NCI-H1436 treated with DMSO at 0.1 percent for 48 hours (cell line): ENCODE measurements at regions not wholly inside any gene's neighbourhood (a gene's known extent, or its start where the extent isn't known, plus 50 kb on each side); places are given as distances from the start of the nearest gene placed in this dataset.
"Not testable (repeated sequence)": the region's sequence is repeated elsewhere in the genome, so short reads cannot be mapped to it uniquely, and the experiment has no call there.

Experiments
- DNase-seq: peaks from one replicate; lab custom pipeline; 2025; lab: John Stamatoyannopoulos, UW

GRCh38 chr16:21516705-21517040 is 82.7 kb upstream of the METTL9 start:
- not testable (repeated sequence) for DNase-seq

DNA sequence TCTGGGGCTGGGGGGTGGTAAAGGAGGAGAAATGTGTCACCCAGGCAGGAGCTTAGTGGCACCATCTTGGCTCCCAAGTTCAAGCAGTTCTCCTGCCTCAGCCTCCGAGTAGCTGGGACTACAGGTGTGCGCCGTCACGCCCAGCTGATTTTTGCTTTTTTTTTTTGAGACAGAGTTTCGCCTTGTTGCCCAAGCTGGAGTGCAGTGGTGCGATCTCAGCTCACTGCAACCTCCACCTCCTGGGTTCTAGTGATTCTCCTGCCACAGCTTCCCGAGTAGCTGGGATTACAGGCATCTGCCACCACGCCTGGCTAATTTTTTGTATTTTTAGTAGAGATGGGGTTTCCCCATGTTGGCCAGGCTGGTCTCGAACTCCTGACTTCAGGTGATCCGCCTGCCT is 82.1 kb upstream of the METTL9 start:
- DNase-seq, result not testable (repeated sequence)

GRCh38 chr16:21519361-21520133 is 79.8 kb upstream of the METTL9 start:
- not testable (repeated sequence) for DNase-seq

- peak; percentile 40 for DNase-seq
These were observed 79.0 kb upstream of the METTL9 start for GRCh38 chr16:21520134-21521047.

GRCh38 chr16:21521048-21521389 is 78.4 kb upstream of the METTL9 start:
- DNase-seq, result not testable (repeated sequence)

GRCh38 chr16:21521390-21522143 is 77.8 kb upstream of the METTL9 start:
- DNase-seq, result not testable (repeated sequence)

DNA sequence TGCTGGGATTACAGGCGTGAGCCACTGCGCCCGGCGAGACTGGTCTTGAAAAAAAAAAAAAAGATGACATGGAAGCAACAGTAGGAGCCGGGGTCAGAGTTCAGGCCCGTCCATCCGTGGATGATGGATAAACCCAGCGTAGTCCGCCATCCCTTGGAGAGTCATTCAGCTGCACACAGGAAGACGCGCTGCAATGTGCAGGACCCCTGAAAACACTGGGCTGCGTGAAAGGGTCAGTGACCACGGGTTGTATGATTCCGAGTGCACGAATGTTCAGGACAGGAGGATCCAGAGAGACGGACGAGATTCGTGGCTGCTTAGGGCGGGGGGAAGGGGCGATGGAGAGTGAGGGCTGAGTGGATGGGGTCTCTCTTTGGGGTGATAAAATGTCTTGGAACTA is 76.5 kb upstream of the METTL9 start:
- DNase-seq, result not testable (repeated sequence)

- no peak for DNase-seq
These were observed 75.8 kb upstream of the METTL9 start for GRCh38 chr16:21523411-21524067.

- no peak for DNase-seq
These were observed 75.2 kb upstream of the METTL9 start for GRCh38 chr16:21524068-21524751.

DNA sequence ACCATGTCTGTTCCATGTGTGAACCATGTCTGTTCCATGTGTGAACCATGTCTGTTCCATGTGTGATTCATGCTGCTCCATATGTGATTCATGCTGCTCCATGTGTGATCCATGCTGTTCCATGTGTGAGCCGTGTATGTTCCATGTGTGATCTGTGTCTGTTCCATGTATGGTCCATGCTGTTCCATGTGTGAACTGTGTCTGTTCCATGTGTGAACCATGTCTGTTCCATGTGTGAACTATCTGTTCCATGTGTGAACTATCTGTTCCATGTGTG is 74.7 kb upstream of the METTL9 start:
- DNase-seq, result not testable (repeated sequence)

DNA sequence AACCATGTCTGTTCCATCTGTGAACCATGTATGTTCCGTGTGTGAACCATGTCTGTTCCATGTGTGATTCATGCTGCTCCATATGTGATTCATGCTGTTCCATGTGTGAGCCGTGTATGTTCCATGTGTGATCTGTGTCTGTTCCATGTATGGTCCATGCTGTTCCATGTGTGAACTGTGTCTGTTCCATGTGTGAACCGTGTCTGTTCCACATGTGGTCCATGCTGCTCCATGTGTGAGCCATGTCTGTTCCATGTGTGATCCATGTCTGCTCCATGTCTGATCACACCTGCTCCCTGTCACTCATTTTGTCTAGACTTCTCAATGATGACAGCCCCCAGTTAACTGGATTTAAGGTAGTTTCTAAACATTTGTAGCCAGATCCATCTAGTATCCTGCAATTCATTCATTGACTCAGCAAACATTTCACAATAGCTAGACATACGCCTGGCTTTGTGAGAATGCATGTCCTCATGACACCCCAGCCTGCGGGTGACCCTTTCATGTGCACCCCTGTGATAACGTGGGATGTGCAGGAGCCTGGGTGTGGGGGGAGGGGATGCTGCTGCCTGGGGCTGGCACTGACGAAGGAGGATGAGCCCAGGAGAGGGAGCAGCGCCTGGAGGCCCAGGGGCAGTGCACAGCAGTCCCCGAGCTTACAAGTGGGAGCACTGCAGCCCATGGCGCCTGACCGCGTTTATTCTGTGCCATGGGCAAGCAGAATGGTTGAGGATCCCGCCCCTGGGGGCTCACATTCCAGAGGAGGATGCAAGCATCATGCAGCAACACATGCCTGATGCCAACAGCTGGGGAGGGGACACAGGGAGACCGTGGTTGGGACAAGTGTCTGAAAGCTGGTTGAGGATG is 74.1 kb upstream of the METTL9 start:
- not testable (repeated sequence) for DNase-seq

DNA sequence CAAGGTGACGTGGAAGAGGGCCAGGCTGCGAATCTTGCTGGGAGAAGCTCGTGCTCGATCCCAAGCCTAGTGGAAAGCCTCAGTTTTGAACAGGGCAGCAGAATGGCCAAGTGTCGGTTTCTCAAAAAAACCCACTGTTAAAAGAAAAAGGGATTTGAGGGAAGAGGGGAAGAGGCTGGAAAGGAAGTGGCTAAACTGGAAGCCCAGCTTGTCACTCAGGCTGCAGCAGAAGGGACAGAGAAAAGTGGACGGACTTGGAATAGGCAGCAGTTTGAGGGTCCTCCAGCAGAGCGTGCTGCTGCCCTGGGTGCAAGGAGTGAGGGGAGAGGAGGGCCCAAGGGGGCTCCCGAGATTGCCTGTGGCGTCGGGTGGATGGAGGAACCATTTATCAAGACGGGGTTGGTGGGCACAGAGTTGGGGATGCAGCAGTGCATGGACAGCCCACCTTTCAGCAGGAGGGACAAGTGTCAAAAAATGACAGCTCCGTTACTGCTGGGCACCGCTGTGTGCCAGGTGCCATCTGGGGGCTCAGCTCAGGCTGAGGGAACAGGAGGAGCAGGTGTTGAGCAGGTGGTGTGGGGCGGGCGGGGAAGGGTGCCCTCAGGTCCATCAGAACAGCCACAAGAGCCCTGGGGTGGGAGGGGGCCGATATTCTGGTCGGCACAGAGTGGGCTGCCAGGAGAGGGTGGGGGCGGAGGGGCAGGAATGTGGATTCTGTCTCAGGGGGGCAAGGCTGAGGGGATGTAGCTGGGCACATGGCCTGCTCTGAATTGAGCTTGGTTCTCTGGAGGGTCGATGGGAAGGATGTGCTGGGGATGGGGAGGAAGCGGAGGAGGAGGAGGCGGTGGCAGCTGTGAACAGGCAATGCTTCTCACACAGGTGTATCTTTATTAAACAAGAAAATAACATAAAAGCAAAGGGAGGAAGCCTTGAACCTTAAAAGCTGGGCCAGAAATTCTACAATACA is 73.1 kb upstream of the METTL9 start:
- not testable (repeated sequence) for DNase-seq

DNA sequence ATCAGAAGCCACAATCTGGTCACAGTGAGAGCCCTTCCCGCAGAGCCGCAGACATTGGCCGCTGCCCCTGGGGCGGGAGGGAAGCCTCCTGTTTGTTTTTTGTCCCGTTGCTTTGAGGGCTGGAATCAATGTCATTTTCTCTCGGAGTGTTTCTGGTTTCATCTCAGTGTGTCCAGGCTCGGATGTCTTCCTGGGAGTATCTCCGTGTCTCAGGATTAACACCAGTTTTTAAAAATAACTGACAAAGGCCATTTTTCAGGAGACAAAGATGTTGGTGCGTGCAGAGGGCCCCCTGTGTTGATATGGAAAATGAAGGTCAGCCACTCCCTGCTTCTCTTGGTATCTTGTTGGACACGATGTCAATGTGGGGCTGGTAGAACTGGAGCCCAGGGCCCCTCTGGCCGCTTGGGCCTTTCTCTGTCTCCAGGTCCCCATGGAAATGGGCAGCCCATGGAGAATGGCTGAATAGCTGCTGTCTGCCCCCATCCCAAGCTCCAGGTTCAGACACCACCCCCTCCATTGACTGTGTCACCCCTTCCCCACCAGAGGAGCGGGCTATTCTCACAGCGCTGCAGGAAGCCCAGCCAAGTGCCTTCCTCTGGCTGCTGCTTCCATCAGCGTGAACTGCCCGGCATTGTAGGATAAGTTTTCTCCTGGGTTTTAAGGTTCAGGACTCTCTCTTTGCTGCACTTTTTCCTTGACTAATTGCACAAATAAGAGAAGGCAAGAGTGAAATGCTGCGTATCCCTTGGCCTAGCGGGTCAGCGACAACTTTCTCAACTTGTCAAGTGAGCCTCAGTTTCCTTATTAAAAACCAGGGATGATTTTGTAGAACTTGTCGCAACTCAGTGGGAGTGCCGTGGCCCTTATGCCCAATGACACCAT is 72.2 kb upstream of the METTL9 start:
- no peak for DNase-seq

DNA sequence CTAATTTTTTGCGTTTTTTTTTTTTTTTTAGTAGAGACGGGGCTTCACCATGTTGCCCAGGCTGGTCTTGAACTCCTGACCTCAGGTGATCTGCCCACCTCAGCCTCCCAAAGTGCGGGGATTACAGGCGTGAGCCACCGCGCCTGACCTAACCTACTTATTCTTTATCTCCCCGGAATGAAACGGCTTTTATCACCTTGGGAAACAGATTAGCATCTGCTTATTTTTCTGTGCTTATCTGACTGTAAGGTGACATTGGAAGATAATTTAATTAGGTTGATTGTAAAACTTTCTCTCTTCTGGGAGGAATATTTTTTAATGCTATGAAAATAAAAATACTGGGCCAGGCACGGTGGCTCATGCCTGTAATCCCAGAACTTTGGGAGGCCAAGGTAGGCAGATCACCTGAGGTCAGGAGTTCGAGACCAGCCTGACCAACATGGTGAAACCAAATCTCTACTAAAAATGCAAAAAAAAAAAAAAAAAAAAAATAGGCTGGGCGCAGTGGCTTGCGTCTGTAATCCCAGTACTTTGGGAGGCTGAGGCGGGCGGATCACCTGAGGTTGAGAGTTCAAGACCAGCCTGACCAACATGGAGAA is 70.2 kb upstream of the METTL9 start:
- not testable (repeated sequence) for DNase-seq

DNA sequence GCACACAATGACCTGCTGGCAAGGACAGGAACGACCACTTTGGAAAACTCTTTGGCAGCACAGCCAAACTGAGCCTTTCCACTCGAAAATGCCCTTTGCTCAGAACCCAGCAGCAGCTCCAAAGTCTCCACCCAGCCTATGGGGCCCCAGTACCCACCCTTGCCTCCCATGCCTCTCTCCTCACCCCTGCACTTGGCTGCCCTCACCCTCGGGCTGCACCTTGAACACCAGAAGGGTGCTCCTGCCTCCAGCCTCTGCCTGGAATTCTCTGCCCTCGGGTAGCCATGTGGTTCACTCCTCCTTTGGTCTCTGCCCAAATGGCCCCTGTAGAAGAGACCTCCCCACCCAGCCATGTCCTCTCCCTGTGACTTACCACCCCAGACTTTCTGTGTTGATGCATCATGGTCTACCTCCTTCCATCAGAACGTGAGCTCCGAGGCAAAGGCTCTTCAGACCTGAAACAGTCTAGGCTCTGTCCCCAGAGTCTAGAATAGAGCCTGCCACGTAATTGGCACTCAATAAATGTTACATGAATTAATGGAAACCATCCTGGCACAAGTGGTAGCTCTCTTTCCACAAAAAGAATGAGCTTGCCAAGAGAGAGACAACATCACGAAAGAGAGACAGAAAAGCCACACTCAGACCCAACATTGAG is 68.5 kb upstream of the METTL9 start:
- not testable (repeated sequence) for DNase-seq

DNA sequence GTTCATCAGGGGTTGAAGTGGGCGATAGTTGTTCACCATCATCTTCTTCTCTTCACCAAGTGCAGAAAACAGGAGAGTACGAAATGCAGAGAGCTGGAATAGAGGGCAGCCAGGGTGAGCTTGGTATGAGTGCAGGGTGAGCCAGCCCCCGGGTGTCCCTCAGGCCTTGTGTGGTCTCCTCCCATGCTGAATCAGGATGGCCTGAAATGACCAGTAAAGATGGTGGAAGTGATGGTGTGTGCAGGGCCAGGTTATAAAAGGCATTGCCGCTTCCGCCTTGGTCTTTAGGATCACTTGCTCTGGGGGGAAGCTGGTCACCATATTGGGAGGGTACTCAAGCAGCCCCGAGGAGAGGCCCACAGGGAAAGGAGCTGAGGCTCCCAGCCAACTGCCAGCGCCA is 66.4 kb upstream of the METTL9 start:
- DNase-seq, result not testable (repeated sequence)

DNA sequence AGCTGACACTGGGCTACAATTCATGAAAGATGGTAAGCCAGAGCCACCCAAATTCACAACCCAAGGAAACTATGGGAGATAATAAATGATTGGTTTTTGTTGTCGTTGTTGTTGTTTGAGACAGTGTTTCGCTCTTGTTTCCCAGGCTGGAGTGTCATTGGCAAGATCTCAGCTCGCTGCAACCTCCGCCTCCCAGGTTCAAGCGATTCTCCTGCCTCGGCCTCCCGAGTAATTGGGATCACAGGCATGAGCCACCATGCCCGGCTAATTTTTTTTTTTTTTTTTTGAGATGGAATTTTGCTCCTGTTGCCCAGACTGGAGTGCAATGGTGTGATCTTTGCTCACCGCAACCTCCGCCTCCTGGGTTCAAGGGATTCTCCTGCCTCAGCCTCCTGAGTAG is 65.9 kb upstream of the METTL9 start:
- not testable (repeated sequence) for DNase-seq
